ENCODE measurements at regions not wholly inside any gene's neighbourhood (a gene's known extent, or its start where the extent isn't known, plus 50 kb on each side); places are given as distances from the start of the nearest gene placed in this dataset.
"Not testable (repeated sequence)": the region's sequence is repeated elsewhere in the genome, so short reads cannot be mapped to it uniquely, and the experiment has no call there.

DNA sequence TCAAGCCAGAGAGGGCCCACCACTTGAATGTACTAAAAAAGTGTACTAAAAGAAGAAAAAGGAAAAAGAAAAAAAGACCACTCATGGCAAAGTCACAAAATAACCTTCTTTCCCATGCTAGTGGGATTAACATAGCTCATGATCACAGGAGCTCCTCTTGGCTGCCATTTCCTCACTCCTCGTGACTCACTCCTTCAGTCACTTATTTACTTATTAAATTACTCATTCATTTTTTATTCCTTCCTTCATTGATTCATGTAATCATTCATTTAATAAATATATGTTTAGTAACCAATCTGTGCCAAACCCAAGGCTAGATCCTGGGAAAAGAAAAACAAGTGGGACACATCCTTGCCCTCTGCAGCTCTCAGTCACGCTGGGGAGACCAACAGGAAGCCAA lies 300.5 kb downstream of the INSIG2 start:
- DNase-seq (ENCODE audit: low read depth): no peak

DNA sequence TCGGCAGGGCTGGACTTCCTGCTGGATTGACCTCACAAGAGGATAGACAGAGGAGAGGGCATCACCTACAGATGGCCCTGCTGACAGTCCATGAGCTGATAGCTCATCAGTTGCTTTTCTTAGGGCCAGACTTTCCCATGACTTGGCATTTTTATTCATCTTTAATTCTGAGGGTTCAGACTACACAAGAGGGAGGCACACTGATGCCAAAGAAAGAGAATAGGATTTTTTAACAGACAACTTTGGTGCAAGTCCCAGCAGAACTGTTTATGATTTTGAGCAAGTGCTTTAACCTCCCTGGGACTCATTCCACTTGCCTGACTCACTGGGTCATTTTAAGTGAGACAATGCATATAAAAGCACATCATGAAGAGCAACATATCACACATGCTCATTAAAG lies 299.2 kb downstream of the INSIG2 start:
- no peak for DNase-seq (ENCODE audit: low read depth)

GRCh38 chr2:118386641-118387302 lies 298.5 kb downstream of the INSIG2 start:
- no peak for DNase-seq (ENCODE audit: low read depth)

GRCh38 chr2:118380915-118381653 lies 292.8 kb downstream of the INSIG2 start:
- no peak for DNase-seq (ENCODE audit: low read depth)

DNA sequence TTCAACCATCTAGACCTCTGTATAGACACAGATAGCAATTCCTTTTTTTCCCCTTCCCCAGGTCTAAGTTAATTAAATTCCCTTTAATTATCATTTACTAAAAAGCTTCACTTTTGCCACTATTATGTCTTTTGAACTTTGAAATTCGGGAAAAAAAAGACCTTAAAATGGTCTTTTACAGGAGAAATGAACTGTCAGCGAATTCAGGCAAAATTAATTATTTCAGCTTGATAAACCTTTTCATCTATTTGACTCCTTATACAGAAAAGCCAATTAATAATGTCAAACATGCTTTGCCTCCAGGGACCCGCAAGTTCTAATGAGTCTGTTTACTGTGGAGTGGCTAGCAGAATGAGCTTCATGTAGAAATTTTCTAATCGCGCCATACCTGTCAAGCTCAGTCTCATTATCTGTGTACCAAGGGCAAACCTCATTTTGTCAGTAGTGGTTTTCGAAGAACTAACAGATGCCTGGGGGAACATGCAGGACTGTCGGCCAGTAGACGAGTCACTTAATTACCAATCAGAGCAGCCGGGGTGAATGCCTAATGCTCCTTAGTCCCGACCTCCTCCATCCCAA lies 287.7 kb downstream of the INSIG2 start:
- no peak for DNase-seq (ENCODE audit: low read depth)

- DNase-seq (ENCODE audit: low read depth): no peak
These were observed 286.9 kb downstream of the INSIG2 start for GRCh38 chr2:118374974-118375755.

- no peak for DNase-seq (ENCODE audit: low read depth)
These were observed 284.9 kb downstream of the INSIG2 start for GRCh38 chr2:118372886-118373830.

GRCh38 chr2:118371515-118371914 lies 283.2 kb downstream of the INSIG2 start:
- DNase-seq (ENCODE audit: low read depth): no peak

DNA sequence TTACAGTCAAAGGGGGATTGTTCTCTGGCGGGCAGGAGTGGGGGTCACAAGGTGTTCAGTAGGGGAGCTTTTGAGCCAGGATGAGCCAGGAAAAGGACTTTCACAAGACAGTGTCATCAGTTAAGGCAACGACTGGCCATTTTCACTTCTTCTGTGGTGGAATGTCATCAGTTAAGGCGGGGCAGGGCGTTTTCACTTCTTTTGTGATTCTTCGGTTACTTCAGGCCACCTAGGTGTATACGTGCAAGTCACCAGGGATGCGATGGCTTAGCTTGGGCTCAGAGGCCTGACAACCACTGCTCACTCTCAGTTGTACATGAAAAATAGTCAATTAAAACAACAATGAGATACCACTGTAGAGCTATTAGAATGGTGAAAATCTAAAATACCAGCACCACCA lies 281.2 kb downstream of the INSIG2 start:
- not testable (repeated sequence) for DNase-seq (ENCODE audit: low read depth)

DNA sequence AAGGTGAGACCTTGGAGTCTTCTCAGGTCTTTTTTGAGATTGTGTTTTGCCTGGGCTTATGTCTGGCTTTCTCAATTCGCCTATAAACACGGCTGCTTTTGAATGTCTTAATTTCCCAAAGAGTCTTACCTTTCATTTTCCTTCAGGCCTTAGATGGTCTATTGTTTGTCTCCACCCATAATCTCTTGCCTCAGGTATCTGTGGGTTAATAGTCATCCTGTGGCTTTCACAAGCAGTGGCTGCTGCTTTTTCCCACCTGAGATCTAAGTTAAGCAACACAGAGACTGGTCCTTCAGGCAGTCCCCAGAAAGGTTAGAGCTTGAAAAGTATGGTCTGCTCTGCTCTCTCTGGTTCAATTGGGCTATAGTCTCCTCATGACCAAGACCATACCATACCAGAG lies 275.3 kb downstream of the INSIG2 start:
- no peak for DNase-seq (ENCODE audit: low read depth)

GRCh38 chr2:118356051-118356450 lies 267.8 kb downstream of the INSIG2 start:
- no peak for DNase-seq (ENCODE audit: low read depth)

- no peak for DNase-seq (ENCODE audit: low read depth)
These were observed 263.5 kb downstream of the INSIG2 start for GRCh38 chr2:118351796-118352195.

DNA sequence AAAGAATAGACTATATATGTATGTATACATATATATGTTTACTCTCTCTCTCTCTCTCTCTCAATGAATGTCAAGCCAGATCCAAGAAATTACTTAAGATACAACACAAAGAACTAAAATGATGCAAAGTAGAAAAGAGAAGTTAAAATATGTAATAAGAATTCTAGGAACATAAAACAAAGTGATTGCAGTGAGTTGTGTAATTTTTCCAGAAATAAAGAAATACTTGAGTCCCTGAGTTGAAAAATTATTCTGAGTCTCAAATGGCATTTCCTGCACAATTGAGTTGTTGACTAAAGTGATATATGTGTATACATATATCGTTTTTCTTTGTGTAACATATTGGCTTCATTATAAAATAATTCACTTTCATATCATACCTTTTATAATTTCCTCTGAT lies 262.4 kb downstream of the INSIG2 start:
- no peak for DNase-seq (ENCODE audit: low read depth)

GRCh38 chr2:118349365-118349764 lies 261.1 kb downstream of the INSIG2 start:
- DNase-seq (ENCODE audit: low read depth): no peak

DNA sequence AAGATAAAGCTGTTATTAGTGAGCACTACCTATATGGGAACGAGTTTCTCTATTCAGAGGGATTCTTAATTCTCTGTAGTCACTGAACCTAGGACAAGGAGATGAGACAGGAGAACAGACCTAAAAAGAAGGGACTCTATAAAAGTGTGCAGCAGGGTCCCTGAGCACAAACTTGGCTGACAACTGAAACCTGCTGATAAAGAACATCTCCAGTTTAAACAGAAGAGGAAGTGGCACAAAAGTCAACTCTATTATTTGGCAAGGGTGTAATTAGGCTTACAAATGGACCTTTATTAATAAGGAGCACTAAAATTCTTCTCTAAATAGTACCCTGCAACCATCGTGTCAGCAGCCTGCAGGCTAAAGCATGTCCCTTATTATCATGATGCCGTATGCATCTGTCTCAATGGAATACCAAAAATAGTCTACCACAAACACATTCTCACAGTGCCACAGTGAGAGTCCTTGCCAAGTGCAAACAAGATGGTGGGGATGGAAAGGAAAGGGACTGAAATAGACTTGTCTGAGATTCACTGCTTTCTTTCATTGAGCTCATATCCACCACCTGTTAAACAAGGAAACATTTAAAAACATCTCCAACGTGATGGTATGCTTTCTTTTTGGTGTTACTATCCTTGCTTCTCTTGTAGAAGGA lies 260.2 kb downstream of the INSIG2 start:
- no peak for DNase-seq (ENCODE audit: low read depth)

DNA sequence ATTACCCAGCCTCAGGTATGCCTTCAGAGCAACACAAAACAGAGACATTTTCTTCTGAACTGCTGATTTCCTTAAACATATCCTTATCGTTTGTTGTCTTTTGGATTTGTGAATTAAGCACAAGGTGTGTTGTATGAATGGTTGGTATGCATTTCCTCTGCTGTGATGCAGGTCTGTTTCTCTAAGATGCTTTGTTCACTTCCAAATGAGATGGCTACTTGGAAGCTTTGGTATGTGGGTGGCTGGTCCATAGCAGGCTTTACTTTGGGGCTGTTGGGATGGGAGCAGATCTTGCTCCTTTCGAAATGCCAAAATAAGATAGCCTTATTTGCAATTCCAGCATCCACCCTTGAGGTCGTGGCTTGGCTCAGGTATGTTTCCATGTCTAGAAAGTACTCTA lies 257.2 kb downstream of the INSIG2 start:
- DNase-seq (ENCODE audit: low read depth): no peak

DNA sequence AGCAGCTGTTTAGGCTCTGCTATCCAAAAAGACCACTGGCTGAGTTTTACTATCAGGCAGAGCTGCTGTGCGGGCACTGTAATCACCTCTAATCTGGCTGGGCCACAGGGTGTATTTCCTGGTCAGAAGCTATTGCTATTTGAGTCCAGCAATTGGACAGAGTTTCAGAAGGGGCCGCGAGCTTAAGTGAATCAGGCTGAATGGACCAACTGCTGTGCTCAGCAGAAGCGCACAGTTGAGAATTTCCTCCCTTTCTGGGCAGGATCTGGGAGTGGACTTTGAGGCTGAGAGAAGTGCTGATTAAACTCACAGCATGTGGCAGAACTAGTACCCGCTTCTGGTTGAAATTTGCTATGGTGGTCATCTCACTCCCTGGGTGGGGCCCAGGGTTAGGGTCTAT lies 251.8 kb downstream of the INSIG2 start:
- no peak for DNase-seq (ENCODE audit: low read depth)

DNA sequence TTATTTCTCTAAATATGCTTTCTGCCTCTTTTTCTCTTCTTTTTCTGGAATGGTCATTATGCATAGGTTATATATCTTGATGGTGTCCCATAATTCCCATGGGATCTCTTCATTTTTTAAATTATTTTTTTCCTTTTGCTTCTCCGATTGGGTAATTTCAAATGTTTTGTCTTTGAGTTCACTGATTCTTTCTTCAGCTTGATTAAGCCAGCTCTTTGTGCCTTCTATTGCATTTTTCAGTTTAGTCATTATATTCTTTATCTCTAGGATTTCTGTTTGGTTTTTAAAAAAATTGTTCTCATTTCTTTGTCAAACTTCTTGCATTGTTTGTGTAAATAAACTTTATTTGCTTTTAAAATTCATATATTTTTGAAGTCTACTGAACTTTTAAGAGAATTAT lies 251.1 kb downstream of the INSIG2 start:
- no peak for DNase-seq (ENCODE audit: low read depth)

DNA sequence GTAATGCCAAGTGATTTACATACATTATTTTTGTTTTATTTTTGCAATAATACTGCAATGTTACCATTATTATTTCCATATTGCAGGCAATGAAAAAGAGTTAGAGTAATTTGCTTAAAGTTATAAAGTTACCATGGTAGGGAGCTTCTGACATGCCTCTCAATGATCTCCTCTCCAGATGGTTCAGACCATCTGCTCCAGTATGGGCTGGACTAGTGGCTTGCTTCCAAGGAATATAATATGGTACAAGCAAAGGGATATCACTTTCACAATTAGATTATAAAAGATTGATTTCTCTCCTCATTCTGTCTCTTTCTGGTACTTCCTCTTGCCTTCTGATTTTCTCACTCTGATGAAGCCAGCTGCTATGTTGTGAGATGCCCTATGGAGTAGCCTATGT lies 245.4 kb downstream of the INSIG2 start:
- no peak for DNase-seq (ENCODE audit: low read depth)

DNA sequence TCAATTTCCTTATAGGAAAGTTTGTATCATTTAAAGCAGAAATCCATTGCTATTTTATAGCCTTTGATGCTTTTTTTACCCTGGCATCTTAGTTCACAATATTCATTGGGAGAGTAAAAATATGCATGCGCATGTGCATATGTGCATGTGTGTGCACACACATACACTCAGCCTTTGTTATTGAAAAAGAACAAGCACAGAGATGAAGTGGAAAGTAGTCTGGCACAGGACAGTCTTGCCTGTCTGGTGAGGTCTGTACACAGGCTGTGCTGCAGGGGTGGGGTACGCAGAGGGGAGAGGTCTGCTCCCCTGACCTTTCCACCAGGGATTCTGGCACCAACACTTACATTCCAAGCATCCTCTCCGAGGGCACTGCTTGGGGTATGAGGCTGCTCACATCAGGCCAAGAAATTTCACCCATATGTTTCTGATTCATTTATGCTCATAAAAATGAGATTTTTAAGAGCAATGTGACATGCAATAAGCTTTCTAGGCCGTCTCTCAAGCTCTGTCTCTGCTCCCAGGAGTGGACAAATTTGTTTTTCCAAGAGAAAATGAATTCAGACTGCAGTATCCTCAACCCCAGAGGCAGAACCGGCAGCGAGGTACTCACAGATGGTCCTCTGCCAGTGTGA lies 237.2 kb downstream of the INSIG2 start:
- DNase-seq (ENCODE audit: low read depth): no peak

GRCh38 chr2:118322406-118322805 lies 234.1 kb downstream of the INSIG2 start:
- DNase-seq (ENCODE audit: low read depth): no peak

Measured in activated T-helper 1 cell treated with Interleukin-2 at 50 U/mL for 16 hours (primary cell).